Dedifferentiated amniotic fluid mesenchymal stem cell (primary cell): ENCODE measurements at regions not wholly inside any gene's neighbourhood (a gene's known extent, or its start where the extent isn't known, plus 50 kb on each side); places are given as distances from the start of the nearest gene placed in this dataset.
"Not testable (repeated sequence)": the region's sequence is repeated elsewhere in the genome, so short reads cannot be mapped to it uniquely, and the experiment has no call there.

Source experiments
- DNase-seq: peaks from one replicate; pipeline ENCODE4 v3.0.0-alpha.2; 2016; ENCODE audit errors: extremely low spot score

DNA sequence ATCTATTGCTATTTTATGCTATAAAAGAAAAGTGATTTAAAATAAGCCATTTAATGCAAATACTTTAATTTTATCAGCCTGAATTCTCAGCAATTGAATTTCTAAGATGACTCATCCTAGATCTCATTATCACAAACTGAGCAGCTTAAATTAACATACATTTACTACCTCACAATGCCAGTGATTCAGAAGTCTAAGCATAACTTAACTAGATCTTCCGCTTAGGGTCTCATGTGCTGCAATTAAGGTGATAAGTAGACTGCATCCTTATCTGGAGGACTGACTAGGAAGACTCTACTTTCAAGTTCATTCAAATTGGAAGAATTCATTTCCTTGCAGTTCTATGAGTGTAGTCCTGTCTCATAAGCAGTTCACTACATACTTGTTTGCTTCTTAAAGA, 286.6 kb downstream of the COL11A1 start:
- no peak for DNase-seq

DNA sequence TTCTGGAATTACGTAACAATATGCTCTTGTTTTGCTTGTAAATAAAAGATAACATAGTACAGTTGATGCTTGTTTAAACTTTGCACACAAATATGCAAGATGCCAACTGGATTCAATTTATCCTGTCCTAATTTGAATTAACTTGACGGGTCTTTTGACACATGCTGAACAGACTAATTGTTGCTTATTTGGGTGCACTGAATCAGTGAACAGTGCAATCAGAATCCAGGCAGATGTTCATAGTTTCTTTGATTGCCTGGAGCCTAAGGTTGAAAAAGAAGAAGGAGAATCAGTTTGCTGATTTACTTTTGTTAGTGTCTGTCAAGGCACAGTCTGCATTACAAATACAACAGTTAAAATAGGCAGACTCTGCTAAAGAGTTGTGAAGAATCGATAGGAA, 307.9 kb downstream of the COL11A1 start:
- DNase-seq = no peak

DNA sequence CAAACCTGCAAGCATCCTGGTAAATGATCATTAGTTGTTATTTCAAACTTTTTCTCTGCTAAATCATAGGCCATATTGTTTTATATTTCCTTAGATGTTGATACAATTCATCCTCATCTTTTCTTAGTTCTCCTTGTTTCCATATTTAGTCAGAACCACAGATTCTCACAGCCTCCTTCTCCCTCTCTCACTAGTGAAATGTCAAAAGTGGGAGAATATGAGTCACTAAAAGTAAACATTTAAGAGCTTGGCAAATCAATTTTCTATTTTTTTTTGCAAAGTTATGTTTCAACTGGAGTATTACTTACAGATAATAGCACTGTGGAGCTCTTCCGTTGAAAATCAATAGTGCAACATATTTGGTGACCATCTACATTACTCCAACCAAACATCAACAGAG, 308.8 kb downstream of the COL11A1 start:
- DNase-seq = peak; percentile 18

GRCh38 chr1:102798718-102799117, 309.6 kb downstream of the COL11A1 start:
- DNase-seq = no peak

- no peak for DNase-seq
Measured at GRCh38 chr1:102796429-102796828, 311.9 kb downstream of the COL11A1 start.

DNA sequence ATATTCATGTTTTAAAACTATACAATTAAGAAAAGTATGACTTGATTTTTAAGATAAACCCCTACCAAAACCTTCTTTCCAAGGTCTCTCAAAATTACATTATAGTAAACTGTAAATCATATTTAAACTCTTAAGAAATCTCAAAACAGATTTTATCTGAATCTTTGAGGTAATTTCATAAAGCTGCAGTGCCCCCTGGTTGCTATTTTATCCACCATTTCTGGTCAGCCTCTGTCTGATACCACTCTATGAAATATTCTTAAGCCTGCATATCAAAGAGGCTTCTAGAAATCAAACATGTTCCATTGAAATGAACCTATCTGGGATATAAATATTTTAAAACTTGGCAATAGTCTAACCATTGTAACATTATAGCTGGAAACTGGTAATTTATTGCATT, 317.3 kb downstream of the COL11A1 start:
- peak; percentile 19 for DNase-seq

GRCh38 chr1:102789951-102790350, 318.4 kb downstream of the COL11A1 start:
- not testable (repeated sequence) for DNase-seq

DNA sequence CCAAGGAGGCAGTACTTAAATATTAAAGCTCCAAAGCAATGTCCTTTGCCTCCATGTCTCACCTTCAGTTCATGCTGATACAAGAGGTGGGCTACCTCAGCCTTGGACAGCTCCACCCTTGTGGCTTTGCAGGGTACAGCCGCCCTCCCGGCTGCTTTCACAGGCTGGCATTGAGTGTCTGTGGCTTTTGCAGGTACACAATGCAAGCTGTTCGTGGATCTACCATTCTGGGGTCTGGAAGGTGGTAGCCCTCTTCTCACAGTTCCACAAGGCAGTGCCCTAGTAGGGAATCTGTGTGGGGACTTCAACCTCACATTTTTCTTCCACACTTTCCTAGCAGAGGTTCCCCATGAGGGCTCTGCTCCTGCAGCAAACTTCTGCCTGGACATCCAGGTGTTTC, 324.8 kb downstream of the COL11A1 start:
- no peak for DNase-seq

DNA sequence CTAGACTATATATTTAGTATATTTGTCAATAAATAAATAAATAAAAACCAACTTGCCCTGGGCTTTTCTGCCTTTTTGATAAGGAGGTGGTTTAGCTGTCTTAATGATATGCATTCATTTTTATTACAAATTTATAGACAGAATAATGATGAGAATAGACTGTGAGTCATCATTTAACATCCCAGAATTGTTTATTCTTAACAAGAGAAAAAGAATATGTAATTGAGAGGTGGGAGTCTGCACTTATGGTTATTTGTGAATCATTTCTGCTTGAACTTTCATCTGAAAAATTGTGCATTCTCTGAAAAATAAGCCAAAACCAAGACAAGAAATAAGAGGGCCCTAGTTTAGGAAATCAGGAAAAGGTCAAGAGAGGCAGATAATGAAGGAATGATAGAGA, 326.2 kb downstream of the COL11A1 start:
- no peak for DNase-seq

DNA sequence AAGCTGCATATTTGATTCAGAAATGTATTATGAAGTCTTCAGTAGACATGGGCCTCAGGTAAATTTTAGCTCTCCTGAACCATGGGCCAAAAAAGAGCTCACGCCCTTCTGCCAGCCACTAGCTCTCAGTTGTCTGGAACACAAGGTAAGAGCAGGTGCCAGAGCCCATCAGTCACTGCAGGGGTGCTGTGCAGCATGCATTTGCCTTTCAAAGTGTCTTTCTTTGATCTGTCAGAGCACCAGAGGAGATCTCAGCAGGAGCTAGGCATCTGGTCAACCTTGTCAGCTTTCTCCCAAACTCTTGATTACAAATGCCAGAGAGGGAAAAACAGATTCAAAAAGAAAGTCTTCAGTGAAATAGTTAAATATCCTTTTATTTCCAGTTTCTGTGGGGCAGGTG, 332.3 kb downstream of the COL11A1 start:
- DNase-seq = no peak

- DNase-seq = no peak
Measured at GRCh38 chr1:102772831-102773230, 335.5 kb downstream of the COL11A1 start.

GRCh38 chr1:102758418-102758817, 349.9 kb downstream of the COL11A1 start:
- DNase-seq = no peak

DNA sequence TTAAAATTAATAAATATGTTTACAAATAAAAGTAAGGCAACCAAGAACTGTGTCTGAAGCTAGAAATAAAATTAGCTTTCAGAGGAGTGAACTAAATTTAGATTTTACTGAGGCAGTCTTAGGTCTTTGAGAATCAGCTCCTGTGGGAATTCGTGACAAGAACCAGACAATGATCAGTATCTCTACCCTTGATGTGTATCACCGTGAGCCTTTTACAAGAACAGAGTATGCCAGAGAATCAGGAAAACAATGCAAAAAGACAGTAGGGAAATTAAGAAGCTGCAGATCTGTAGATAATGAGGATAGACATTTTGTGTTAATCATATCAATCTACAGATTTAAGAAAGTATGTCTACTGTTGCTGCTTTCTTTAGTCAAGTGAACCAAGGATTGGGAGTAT, 351.0 kb downstream of the COL11A1 start:
- DNase-seq = no peak

DNA sequence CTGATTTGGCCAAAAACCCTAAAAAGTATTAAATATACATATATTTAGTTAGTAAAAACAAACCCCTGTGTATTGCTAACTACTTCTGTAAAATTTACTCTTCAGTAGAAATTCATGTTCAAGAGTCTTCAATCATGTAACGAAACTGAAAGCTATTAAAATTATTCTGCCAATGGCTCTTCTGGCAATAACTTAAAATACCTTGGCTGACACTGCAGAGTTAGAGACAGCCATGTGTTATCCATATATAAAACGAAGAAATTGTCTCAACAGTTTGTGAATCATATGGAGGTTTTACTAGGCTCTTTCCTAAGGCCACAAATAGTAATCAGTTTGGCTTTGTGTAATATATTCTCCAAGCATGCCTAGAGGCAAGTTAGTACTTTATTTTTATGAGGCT, 357.2 kb downstream of the COL11A1 start:
- DNase-seq = no peak

DNA sequence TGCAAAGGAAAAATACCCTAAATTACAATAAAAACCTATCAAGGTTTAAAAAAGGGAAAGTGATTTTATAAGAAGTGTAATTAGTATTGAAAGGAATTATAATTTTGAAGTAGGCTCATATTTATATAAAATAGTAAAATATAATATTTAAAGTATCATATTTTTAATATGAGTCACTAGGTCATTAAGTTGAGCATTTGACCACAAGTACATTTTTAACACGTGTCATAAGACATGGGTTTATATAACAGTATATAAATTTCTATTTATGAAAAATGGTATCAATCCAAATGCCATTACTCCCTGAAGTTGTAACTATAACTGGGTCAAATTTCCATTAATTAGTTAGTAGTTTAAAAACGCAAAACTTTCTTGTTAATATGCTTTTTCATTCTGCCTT, 365.9 kb downstream of the COL11A1 start:
- no peak for DNase-seq

GRCh38 chr1:102733491-102734236, 374.7 kb downstream of the COL11A1 start:
- no peak for DNase-seq

GRCh38 chr1:102732927-102733326, 375.4 kb downstream of the COL11A1 start:
- DNase-seq = no peak

- DNase-seq = no peak
Measured at GRCh38 chr1:102726417-102726816, 381.9 kb downstream of the COL11A1 start.

- DNase-seq = no peak
Measured at GRCh38 chr1:102724741-102725140, 383.6 kb downstream of the COL11A1 start.

DNA sequence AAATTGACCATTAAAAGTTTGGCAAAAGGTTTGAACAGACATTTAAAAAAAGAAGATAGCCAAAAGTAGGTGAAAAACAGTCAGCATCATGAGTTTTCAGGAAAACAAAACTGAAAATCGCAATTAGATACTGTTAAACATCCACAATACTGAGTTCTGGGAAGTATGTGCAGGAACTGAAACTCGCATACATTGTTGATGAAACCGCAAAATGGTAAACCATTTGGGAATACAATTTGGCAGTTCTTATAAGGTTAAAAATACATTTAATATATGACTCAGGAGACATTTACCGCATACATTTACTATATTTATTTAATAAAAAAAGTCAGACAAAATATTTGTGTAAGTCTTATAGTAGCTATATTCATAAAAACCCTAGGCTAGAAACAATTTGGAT, 393.2 kb downstream of the COL11A1 start:
- DNase-seq = no peak

- DNase-seq = no peak
Measured at GRCh38 chr1:102699524-102699923, 408.8 kb downstream of the COL11A1 start.

DNA sequence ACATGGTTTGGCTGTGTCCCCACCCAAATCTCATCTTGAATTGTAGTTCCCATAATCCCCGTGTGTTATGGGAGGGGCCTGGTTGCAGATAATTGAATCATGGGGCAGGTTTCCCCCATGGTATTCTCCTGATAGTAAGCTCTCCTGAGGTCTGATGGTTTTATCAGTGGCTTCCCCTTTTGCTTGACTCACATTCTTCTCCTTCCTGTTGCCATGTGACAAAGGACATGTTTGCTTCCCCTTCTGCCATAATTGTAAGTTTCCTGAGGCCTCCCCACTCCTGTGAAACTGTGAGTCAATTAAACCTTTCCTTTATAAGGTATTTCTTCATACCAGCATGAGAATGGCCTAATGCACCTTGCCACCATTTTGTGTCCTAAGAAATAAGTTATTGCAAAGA, 415.0 kb downstream of the COL11A1 start:
- DNase-seq = no peak

DNA sequence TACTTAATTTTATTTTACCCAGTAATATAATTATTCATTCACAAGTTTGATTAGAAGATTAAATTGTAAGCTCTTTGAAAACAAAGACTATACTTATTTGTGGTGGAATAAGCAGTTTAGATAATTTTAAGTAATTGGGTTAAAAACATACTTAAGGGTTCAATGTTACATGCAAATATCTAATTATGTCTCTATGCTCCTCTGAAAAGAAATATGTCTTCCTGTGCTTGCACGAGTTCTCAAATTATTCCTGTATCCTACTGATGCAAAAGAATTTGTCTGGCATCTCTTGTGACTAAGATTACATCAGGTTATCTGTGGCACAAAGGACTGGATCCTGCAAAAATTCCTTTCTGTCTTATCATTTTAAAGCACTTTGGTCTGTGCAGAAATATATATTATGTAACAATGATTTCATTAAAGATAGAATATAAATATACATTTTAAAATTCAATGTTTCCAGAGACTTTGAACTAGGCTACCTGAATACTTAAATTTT, 416.7 kb downstream of the COL11A1 start:
- no peak for DNase-seq

GRCh38 chr1:102687383-102687782, 420.9 kb downstream of the COL11A1 start:
- no peak for DNase-seq
